ENCODE measurements at regions not wholly inside any gene's neighbourhood (a gene's known extent, or its start where the extent isn't known, plus 50 kb on each side); places are given as distances from the start of the nearest gene placed in this dataset.

DNA sequence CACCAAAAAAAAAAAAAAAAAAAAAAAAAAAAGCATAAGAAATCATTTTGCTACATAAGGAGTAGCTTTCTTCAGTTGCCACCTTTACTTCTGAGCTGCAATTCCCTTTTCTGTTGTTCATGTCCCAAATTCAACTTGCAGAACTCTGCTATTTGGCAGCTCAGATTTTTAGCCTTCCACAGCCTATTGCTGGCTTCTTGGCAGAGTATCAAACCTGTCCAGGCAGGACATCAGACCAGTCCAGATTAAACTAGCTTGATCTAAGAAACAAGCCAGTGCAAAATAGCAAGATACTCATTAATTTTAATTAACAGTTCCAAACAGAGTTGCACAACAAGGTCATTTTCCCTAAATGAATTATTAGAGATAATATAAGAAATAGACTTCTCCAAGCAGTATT is 123.6 kb upstream of the NR3C2 start:
- TF ChIP-seq, protein P1, sequence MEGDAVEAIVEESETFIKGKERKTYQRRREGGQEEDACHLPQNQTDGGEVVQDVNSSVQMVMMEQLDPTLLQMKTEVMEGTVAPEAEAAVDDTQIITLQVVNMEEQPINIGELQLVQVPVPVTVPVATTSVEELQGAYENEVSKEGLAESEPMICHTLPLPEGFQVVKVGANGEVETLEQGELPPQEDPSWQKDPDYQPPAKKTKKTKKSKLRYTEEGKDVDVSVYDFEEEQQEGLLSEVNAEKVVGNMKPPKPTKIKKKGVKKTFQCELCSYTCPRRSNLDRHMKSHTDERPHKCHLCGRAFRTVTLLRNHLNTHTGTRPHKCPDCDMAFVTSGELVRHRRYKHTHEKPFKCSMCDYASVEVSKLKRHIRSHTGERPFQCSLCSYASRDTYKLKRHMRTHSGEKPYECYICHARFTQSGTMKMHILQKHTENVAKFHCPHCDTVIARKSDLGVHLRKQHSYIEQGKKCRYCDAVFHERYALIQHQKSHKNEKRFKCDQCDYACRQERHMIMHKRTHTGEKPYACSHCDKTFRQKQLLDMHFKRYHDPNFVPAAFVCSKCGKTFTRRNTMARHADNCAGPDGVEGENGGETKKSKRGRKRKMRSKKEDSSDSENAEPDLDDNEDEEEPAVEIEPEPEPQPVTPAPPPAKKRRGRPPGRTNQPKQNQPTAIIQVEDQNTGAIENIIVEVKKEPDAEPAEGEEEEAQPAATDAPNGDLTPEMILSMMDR (conservative IDR thresholded peaks at IDR 0.05 in 1 of 2, IDR thresholded peaks at IDR 0.05 in 1 of 2; ENCODE audit: low read depth in 1 of 2, low read length in 2 of 2) = no peak
- TF ChIP-seq EZH2 (IDR thresholded peaks at IDR 0.05; ENCODE audit: low read length, missing control alignments) = no peak
